Stomach (tissue), 8 donors: ENCODE measurements at regions not wholly inside any gene's neighbourhood (a gene's known extent, or its start where the extent isn't known, plus 50 kb on each side); places are given as distances from the start of the nearest gene placed in this dataset.

ENCODE experiments used
- DNase-seq, 2 donors: peaks; one replicate each; pipeline versions ENCODE4 v3.0.0 to v3.0.0-alpha.2; 2013 to 2019
- H3K27ac ChIP-seq, 5 donors: fragments of 200-600 bp in 4 of 5; sonication (generic) in 4 of 5; one replicate each; pipeline ENCODE4 v1.5.1; 2013 to 2019; ENCODE audit warnings: mild to moderate bottlenecking in 1 of 5, moderate library complexity in 1 of 5
- H3K27me3 ChIP-seq, 3 donors: fragments of 200-600 bp; sonication (generic); one replicate each; pipeline ENCODE4 v1.5.1; 2017 to 2019; ENCODE audit warnings: mixed run types in 1 of 3
- H3K36me3 ChIP-seq, 4 donors: fragments of 200-600 bp; sonication (generic); 1 replicate in 3 of 4; 2 replicates in 1 of 4; pipeline ENCODE4 v1.5.1; 2016 to 2019
- H3K4me1 ChIP-seq, 4 donors: fragments of 200-600 bp; sonication (generic); one replicate each; pipeline ENCODE4 v1.5.1; 2016 to 2019
- H3K4me3 ChIP-seq, 4 donors: fragments of 200-600 bp; sonication (generic) in 3 of 4; one replicate each; pipeline ENCODE4 v1.5.1; 2016 to 2019; ENCODE audit warnings: mild to moderate bottlenecking in 1 of 4
- H3K9me3 ChIP-seq, 4 donors: fragments of 200-600 bp; sonication (generic); one replicate each; pipeline ENCODE4 v1.5.1; 2016 to 2019
- CTCF ChIP-seq, 7 experiments: fragments of 450-650 bp in 4 of 7; fragments of 200-600 bp in 3 of 7; sonication (generic) in 3 of 7; IDR thresholded peaks; one replicate each; pipeline ENCODE4 v1.5.1; 2016 to 2019; ENCODE audit warnings: antibody characterized with exemption in 7 of 7, control low read depth in 2 of 7, mild to moderate bottlenecking in 1 of 7
- EP300 ChIP-seq: sonication (generic); formaldehyde crosslinking; IDR thresholded peaks from one replicate; pipeline ENCODE4 v1.6.1; 2017; ENCODE audit warnings: antibody characterized with exemption
- POLR2A ChIP-seq, 4 donors: fragments of 450-650 bp; IDR thresholded peaks; one replicate each; pipeline ENCODE4 v1.6.1; 2016; ENCODE audit warnings: antibody characterized with exemption in 4 of 4, control low read depth in 2 of 4, mild to moderate bottlenecking in 1 of 4, moderate library complexity in 1 of 4
- POLR2AphosphoS5 ChIP-seq, 3 donors: sonication (generic); formaldehyde crosslinking; IDR thresholded peaks; one replicate each; pipeline ENCODE4 v1.6.1; 2016; ENCODE audit warnings: antibody characterized with exemption in 3 of 3
- WGBS, 5 donors: extraction: QIAGEN DNeasy Blood & Tissue Kit in 3 of 5; methylation state at CpG; one replicate each; pipeline versions ENCODE4 v1.1.5 to v1.1.7; 2013 to 2018; 5-methylcytosine and 5-hydroxymethylcytosine counted together
- intact Hi-C: fragments of 100-400 bp; cut with DNase I; formaldehyde crosslinking; loops from one replicate; pipeline ENCODE4 v1.15.1; 2023; ENCODE audit warnings: low total_unique reads
- donor health status: healthy with polysubstance abuse.
- donor health status: Bipolar disorder and iron deficiency.
- donor health status: healthy.

- TF ChIP-seq POLR2A (IDR thresholded peaks at IDR 0.05), result no peak
- no peak for TF ChIP-seq EP300
- TF ChIP-seq POLR2AphosphoS5 (IDR thresholded peaks at IDR 0.05), result no peak
- no peak for TF ChIP-seq CTCF (IDR thresholded peaks at IDR 0.05)
- H3K27me3 ChIP-seq, result no peaks in the 10 kb centered on the region
- H3K36me3 ChIP-seq, result no peaks in the 10 kb centered on the region
- no peak overlapping the region for H3K4me3 ChIP-seq
- DNase-seq, result peak in 1 of 2 donors; percentile 34
- no peaks in the 10 kb centered on the region for H3K9me3 ChIP-seq
- no peaks in the 10 kb centered on the region for H3K4me1 ChIP-seq
- intact Hi-C loops, result no loop called here
- no peak overlapping the region for H3K27ac ChIP-seq
Measured at GRCh38 chr13:76600081-76600480, 286.1 kb downstream of the KCTD12 start.

- TF ChIP-seq POLR2AphosphoS5 (IDR thresholded peaks at IDR 0.05), result no peak
- TF ChIP-seq EP300, result no peak
- no peak for TF ChIP-seq POLR2A (IDR thresholded peaks at IDR 0.05)
- TF ChIP-seq CTCF (IDR thresholded peaks at IDR 0.05), result no peak
- intact Hi-C loops, result no loop called here
- WGBS, 5 donors, result 61 to 76% (median 70%) methylated on average over 1 of the region's 1 CpG
Measured at GRCh38 chr13:76597868-76598267, 288.3 kb downstream of the KCTD12 start.

GRCh38 chr13:76596216-76596615 lies 290.0 kb downstream of the KCTD12 start:
- H3K27me3 ChIP-seq, result no peaks in the 10 kb centered on the region
- no peak for DNase-seq
- intact Hi-C loops, result no loop called here
- no peak overlapping the region for H3K4me3 ChIP-seq
- TF ChIP-seq POLR2A (IDR thresholded peaks at IDR 0.05), result no peak
- WGBS, 5 donors, result 91 to 98% (median 94%) methylated on average over 1 of the region's 1 CpG
- H3K27ac ChIP-seq, result no peak overlapping the region
- H3K4me1 ChIP-seq, result no peaks in the 10 kb centered on the region
- H3K9me3 ChIP-seq, result peaks cover 0 to 4% (median 0%) of the 10 kb centered on the region in 4 donors
- H3K36me3 ChIP-seq, result no peaks in the 10 kb centered on the region

More at GRCh38 chr13:76597868-76598267, 288.3 kb downstream of the KCTD12 start:
- H3K27ac ChIP-seq, result no peak overlapping the region
- H3K36me3 ChIP-seq, result no peaks in the 10 kb centered on the region
- peaks cover 0 to 4% (median 0%) of the 10 kb centered on the region in 4 donors for H3K9me3 ChIP-seq
- no peak overlapping the region for H3K4me3 ChIP-seq
- no peaks in the 10 kb centered on the region for H3K4me1 ChIP-seq
- H3K27me3 ChIP-seq, result no peaks in the 10 kb centered on the region
- DNase-seq, result no peak

GRCh38 chr13:76594435-76594834 lies 291.8 kb downstream of the KCTD12 start:
- no peaks in the 10 kb centered on the region for H3K4me1 ChIP-seq
- intact Hi-C loops, result no loop called here
- H3K9me3 ChIP-seq, result peaks cover 0 to 4% (median 0%) of the 10 kb centered on the region in 4 donors
- peaks cover 0 to 7% (median 0%) of the 10 kb centered on the region in 3 donors for H3K27me3 ChIP-seq
- no peaks in the 10 kb centered on the region for H3K36me3 ChIP-seq
- H3K4me3 ChIP-seq, result no peak overlapping the region
- DNase-seq, result no peak
- TF ChIP-seq POLR2AphosphoS5 (IDR thresholded peaks at IDR 0.05), result no peak
- TF ChIP-seq CTCF (IDR thresholded peaks at IDR 0.05), result no peak
- no peak for TF ChIP-seq POLR2A (IDR thresholded peaks at IDR 0.05)
- TF ChIP-seq EP300, result no peak
- no peak overlapping the region for H3K27ac ChIP-seq
- 34 to 67% (median 42%) methylated on average over 1 of the region's 1 CpG for WGBS, 5 donors

- Histone ChIP-seq H3K27me3 (peaks cover 0 to 7% (median 0%) of the 10 kb centered on the region in 3 donors), H3K4me1 (no peaks in the 10 kb centered on the region), H3K36me3 (no peaks in the 10 kb centered on the region), H3K9me3 (no peaks in the 10 kb centered on the region), H3K4me3 (no peak overlapping the region), H3K27ac (no peak overlapping the region)
- intact Hi-C loops, result no loop called here
- TF ChIP-seq EP300 (no peak), POLR2AphosphoS5 (IDR thresholded peaks at IDR 0.05) (no peak), POLR2A (IDR thresholded peaks at IDR 0.05) (no peak), CTCF (IDR thresholded peaks at IDR 0.05) (no peak)
- no peak for DNase-seq
- WGBS, 5 donors, result 92 to 96% (median 94%) methylated on average over 4 of the region's 4 CpGs
Measured at GRCh38 chr13:76586842-76587241, 299.4 kb downstream of the KCTD12 start.
